ENCODE measurements at regions not wholly inside any gene's neighbourhood (a gene's known extent, or its start where the extent isn't known, plus 50 kb on each side); places are given as distances from the start of the nearest gene placed in this dataset.

- peak overlapping the region; percentile 79 to 87 (median 80) for H3K4me3 Mint-ChIP-seq
- POLR2A ChIA-PET (ENCODE audit: partially characterized antibody), result no interaction called here
- no peaks in the 10 kb centered on the region for H3K9me3 Mint-ChIP-seq
- peaks cover 4 to 11% (median 8%) of the 10 kb centered on the region in 4 donors for H3K4me1 Mint-ChIP-seq
- Histone ChIP-seq H3K4me1 (ENCODE audit: insufficient read depth, low read length) (peaks cover 7% of the 10 kb centered on the region), H3K36me3 (ENCODE audit: insufficient read depth, low read length) (no peaks in the 10 kb centered on the region), H3K27ac (ENCODE audit: low read depth, low read length) (no peak overlapping the region), H3K9me3 (ENCODE audit: control insufficient read depth in 1 of 2, low read length in 2 of 2) (no peaks in the 10 kb centered on the region), H3K4me3 (ENCODE audit: low read length in 2 of 2) (peak overlapping the region; percentile 11 to 67), H3K27me3 (ENCODE audit: insufficient read depth, low read length) (no peaks in the 10 kb centered on the region)
- H3K27ac Mint-ChIP-seq, result peak overlapping the region in 6 of 7 donors; percentile 23 to 65 (median 58)
- peak; percentile 79 to 82 (median 81) for DNase-seq
- CTCF ChIA-PET (ENCODE audit: partially characterized antibody), result interaction anchor here (0.6 to 3.4 kb wide), 21 partner anchors 9 to 326 kb away, joined by 3 to 18 read pairs (median 4); no protein-coding TSS in a partner anchor
- no peaks in the 10 kb centered on the region for H3K36me3 Mint-ChIP-seq
- no peaks in the 10 kb centered on the region for H3K27me3 Mint-ChIP-seq
- intact Hi-C loops (cut with micrococcal nuclease), result loop anchor here (1.0 to 5.0 kb wide), 5 partner anchors 36 to 1975 kb away; partner anchors contain the start of genes TENT5A and TTK
These were observed 146.8 kb downstream of the SH3BGRL2 start for GRCh38 chr6:79777713-79778579.

- Mint-ChIP-seq H3K9me3 (no peaks in the 10 kb centered on the region), H3K36me3 (no peaks in the 10 kb centered on the region), H3K4me3 (no peak overlapping the region), H3K4me1 (peaks cover 4 to 11% (median 8%) of the 10 kb centered on the region in 4 donors), H3K27ac (no peak overlapping the region), H3K27me3 (no peaks in the 10 kb centered on the region)
- no peaks in the 10 kb centered on the region for H3K27me3 ChIP-seq (ENCODE audit: insufficient read depth, low read length)
- peaks cover 7% of the 10 kb centered on the region for H3K4me1 ChIP-seq (ENCODE audit: insufficient read depth, low read length)
- intact Hi-C loops (cut with micrococcal nuclease), result loop anchor here (5.0 kb wide), 1 partner anchor 226 kb away; the partner anchor contains the start of gene TTK
- ChIA-PET POLR2A (ENCODE audit: partially characterized antibody) (no interaction called here), CTCF (ENCODE audit: partially characterized antibody) (interaction anchor here (0.9 to 2.5 kb wide), 5 partner anchors 9 to 94 kb away, joined by 3 to 8 read pairs (median 3); no protein-coding TSS in a partner anchor)
- H3K27ac ChIP-seq (ENCODE audit: low read depth, low read length), result no peak overlapping the region
- no peak for DNase-seq
- no peaks in the 10 kb centered on the region for H3K36me3 ChIP-seq (ENCODE audit: insufficient read depth, low read length)
- no peak overlapping the region for H3K4me3 ChIP-seq (ENCODE audit: low read length in 2 of 2)
- H3K9me3 ChIP-seq (ENCODE audit: control insufficient read depth in 1 of 2, low read length in 2 of 2), result no peaks in the 10 kb centered on the region
These were observed 144.9 kb downstream of the SH3BGRL2 start for GRCh38 chr6:79776076-79776475.

DNA sequence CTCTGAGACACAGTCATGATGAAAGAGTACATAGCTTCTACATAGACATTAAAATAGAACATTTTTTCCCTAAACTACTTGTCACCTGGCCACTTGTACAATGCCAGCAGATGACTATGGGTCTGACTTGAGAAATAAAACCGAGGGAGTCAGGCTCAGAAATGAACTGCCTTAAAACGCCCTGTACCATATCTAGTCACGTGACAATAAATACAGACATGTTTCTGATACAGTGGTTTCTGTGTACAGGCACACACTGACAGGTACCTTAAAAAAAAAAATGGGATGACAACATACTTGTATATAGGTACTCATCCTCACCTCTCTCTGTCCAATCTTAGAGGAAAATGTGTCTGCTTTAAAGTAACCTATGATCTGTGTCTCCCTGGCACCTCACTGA is 144.1 kb downstream of the SH3BGRL2 start:
- H3K4me1 ChIP-seq (ENCODE audit: insufficient read depth, low read length), result peaks cover 7% of the 10 kb centered on the region
- no peaks in the 10 kb centered on the region for H3K27me3 ChIP-seq (ENCODE audit: insufficient read depth, low read length)
- no peak overlapping the region for H3K27ac Mint-ChIP-seq
- peaks cover 4 to 11% (median 8%) of the 10 kb centered on the region in 4 donors for H3K4me1 Mint-ChIP-seq
- DNase-seq, result no peak
- H3K36me3 ChIP-seq (ENCODE audit: insufficient read depth, low read length), result no peaks in the 10 kb centered on the region
- no peak overlapping the region for H3K4me3 ChIP-seq (ENCODE audit: low read length in 2 of 2)
- intact Hi-C loops (cut with micrococcal nuclease), result loop anchor here (5.0 kb wide), 1 partner anchor 227 kb away; the partner anchor contains the start of gene TTK
- H3K9me3 ChIP-seq (ENCODE audit: control insufficient read depth in 1 of 2, low read length in 2 of 2), result no peaks in the 10 kb centered on the region
- POLR2A ChIA-PET (ENCODE audit: partially characterized antibody), result no interaction called here
- no peak overlapping the region for H3K4me3 Mint-ChIP-seq
- H3K36me3 Mint-ChIP-seq, result no peaks in the 10 kb centered on the region
- H3K27ac ChIP-seq (ENCODE audit: low read depth, low read length), result no peak overlapping the region
- CTCF ChIA-PET (ENCODE audit: partially characterized antibody), result interaction anchor here (0.9 to 2.5 kb wide), 4 partner anchors 10 to 95 kb away, joined by 3 to 8 read pairs (median 3); no protein-coding TSS in a partner anchor
- no peaks in the 10 kb centered on the region for H3K9me3 Mint-ChIP-seq
- no peaks in the 10 kb centered on the region for H3K27me3 Mint-ChIP-seq

- H3K27me3 Mint-ChIP-seq, result peaks cover 3 to 5% of the 10 kb centered on the region in 2 donors
- intact Hi-C loops (cut with micrococcal nuclease), result no loop called here
- H3K27ac Mint-ChIP-seq, result no peak overlapping the region
- H3K9me3 ChIP-seq (ENCODE audit: control insufficient read depth in 1 of 2, low read length in 2 of 2), result no peaks in the 10 kb centered on the region
- H3K36me3 ChIP-seq (ENCODE audit: insufficient read depth, low read length), result no peaks in the 10 kb centered on the region
- no peaks in the 10 kb centered on the region for H3K4me1 ChIP-seq (ENCODE audit: insufficient read depth, low read length)
- H3K27ac ChIP-seq (ENCODE audit: low read depth, low read length), result no peak overlapping the region
- no peaks in the 10 kb centered on the region for H3K27me3 ChIP-seq (ENCODE audit: insufficient read depth, low read length)
- peaks cover 0 to 10% (median 2%) of the 10 kb centered on the region in 8 donors for H3K9me3 Mint-ChIP-seq
- ChIA-PET CTCF (ENCODE audit: partially characterized antibody) (no interaction called here), POLR2A (ENCODE audit: partially characterized antibody) (no interaction called here)
- no peaks in the 10 kb centered on the region for H3K36me3 Mint-ChIP-seq
- H3K4me3 Mint-ChIP-seq, result no peak overlapping the region
- no peaks in the 10 kb centered on the region for H3K4me1 Mint-ChIP-seq
- no peak overlapping the region for H3K4me3 ChIP-seq (ENCODE audit: low read length in 2 of 2)
- DNase-seq, result no peak
These were observed 133.6 kb downstream of the SH3BGRL2 start for GRCh38 chr6:79764747-79765146.

DNA sequence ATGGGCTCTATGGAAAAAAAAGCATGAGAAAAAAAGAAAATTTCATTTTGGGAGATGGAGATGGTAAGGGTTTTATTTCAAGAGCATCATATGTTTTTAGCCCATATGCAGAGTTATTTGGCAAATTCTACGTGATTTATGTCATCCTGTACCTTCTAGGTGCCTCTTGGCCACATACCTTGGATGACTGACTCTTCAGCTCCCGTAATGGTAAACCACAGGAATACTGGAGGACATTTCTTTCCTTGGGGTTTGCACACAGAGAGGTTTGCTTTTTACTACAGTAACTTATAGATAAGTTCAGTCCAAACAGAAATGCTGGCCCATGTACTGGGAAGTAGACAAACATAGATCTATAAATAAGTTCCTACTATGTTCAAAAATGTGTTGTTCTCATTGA is 132.2 kb downstream of the SH3BGRL2 start:
- Mint-ChIP-seq H3K36me3 (no peaks in the 10 kb centered on the region), H3K9me3 (peaks cover 0 to 5% (median 2%) of the 10 kb centered on the region in 8 donors), H3K4me3 (no peak overlapping the region), H3K27me3 (peaks cover 6 to 11% of the 10 kb centered on the region in 2 donors), H3K4me1 (no peaks in the 10 kb centered on the region), H3K27ac (no peak overlapping the region)
- Histone ChIP-seq H3K4me1 (ENCODE audit: insufficient read depth, low read length) (no peaks in the 10 kb centered on the region), H3K27me3 (ENCODE audit: insufficient read depth, low read length) (no peaks in the 10 kb centered on the region), H3K9me3 (ENCODE audit: control insufficient read depth in 1 of 2, low read length in 2 of 2) (no peaks in the 10 kb centered on the region), H3K36me3 (ENCODE audit: insufficient read depth, low read length) (no peaks in the 10 kb centered on the region), H3K4me3 (ENCODE audit: low read length in 2 of 2) (no peak overlapping the region), H3K27ac (ENCODE audit: low read depth, low read length) (no peak overlapping the region)
- CTCF ChIA-PET (ENCODE audit: partially characterized antibody), result interaction anchor here (0.7 to 1.0 kb wide), 2 partner anchors 15 to 106 kb away, joined by 3 read pairs; no protein-coding TSS in a partner anchor
- no peak for DNase-seq
- POLR2A ChIA-PET (ENCODE audit: partially characterized antibody), result no interaction called here
- intact Hi-C loops (cut with micrococcal nuclease), result no loop called here

DNA sequence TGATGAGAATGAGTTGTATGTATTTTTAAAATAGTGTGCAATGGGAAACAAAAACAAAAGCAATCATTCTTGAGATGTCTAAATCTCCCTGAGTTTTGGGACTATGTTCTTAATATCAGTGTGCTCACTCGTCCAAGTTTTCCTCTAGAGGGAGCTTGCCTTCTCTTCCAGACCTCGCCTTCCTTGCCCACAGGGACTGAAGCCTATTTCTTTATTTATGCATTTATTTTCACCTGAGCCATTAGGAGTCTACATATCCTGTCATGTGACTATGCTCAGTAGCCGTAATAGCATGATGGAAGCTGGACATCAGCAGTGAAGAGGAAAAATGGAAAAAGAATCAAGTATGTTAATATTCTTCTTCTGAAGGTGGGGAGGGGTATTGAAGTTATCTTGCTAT is 131.2 kb downstream of the SH3BGRL2 start:
- H3K27ac Mint-ChIP-seq, result no peak overlapping the region
- Histone ChIP-seq H3K9me3 (ENCODE audit: control insufficient read depth in 1 of 2, low read length in 2 of 2) (no peaks in the 10 kb centered on the region), H3K36me3 (ENCODE audit: insufficient read depth, low read length) (no peaks in the 10 kb centered on the region), H3K4me3 (ENCODE audit: low read length in 2 of 2) (no peak overlapping the region), H3K27ac (ENCODE audit: low read depth, low read length) (no peak overlapping the region), H3K27me3 (ENCODE audit: insufficient read depth, low read length) (no peaks in the 10 kb centered on the region), H3K4me1 (ENCODE audit: insufficient read depth, low read length) (no peaks in the 10 kb centered on the region)
- no peaks in the 10 kb centered on the region for H3K36me3 Mint-ChIP-seq
- ChIA-PET CTCF (ENCODE audit: partially characterized antibody) (interaction anchor here (0.9 kb wide), 1 partner anchor 18 kb away, joined by 3 read pairs; no protein-coding TSS in a partner anchor), POLR2A (ENCODE audit: partially characterized antibody) (no interaction called here)
- H3K27me3 Mint-ChIP-seq, result peaks cover 11 to 15% of the 10 kb centered on the region in 2 donors
- H3K4me3 Mint-ChIP-seq, result no peak overlapping the region
- H3K4me1 Mint-ChIP-seq, result no peaks in the 10 kb centered on the region
- no peak for DNase-seq
- intact Hi-C loops (cut with micrococcal nuclease), result no loop called here
- H3K9me3 Mint-ChIP-seq, result peaks cover 0 to 1% (median 0%) of the 10 kb centered on the region in 8 donors

- H3K4me1 Mint-ChIP-seq, result no peaks in the 10 kb centered on the region
- Histone ChIP-seq H3K4me1 (ENCODE audit: insufficient read depth, low read length) (no peaks in the 10 kb centered on the region), H3K36me3 (ENCODE audit: insufficient read depth, low read length) (no peaks in the 10 kb centered on the region), H3K4me3 (ENCODE audit: low read length in 2 of 2) (no peak overlapping the region), H3K27ac (ENCODE audit: low read depth, low read length) (no peak overlapping the region), H3K27me3 (ENCODE audit: insufficient read depth, low read length) (no peaks in the 10 kb centered on the region), H3K9me3 (ENCODE audit: control insufficient read depth in 1 of 2, low read length in 2 of 2) (no peaks in the 10 kb centered on the region)
- no peak for DNase-seq
- H3K4me3 Mint-ChIP-seq, result no peak overlapping the region
- H3K27me3 Mint-ChIP-seq, result peaks cover 13 to 31% of the 10 kb centered on the region in 2 donors
- H3K9me3 Mint-ChIP-seq, result peaks cover 0 to 1% (median 0%) of the 10 kb centered on the region in 8 donors
- ChIA-PET POLR2A (ENCODE audit: partially characterized antibody) (no interaction called here), CTCF (ENCODE audit: partially characterized antibody) (no interaction called here)
- no peak overlapping the region for H3K27ac Mint-ChIP-seq
- intact Hi-C loops (cut with micrococcal nuclease), result no loop called here
- no peaks in the 10 kb centered on the region for H3K36me3 Mint-ChIP-seq
These were observed 125.4 kb downstream of the SH3BGRL2 start for GRCh38 chr6:79756496-79756895.

Measured in CD4-positive, alpha-beta memory T cell (primary cell).